ENCODE measurements at regions not wholly inside any gene's neighbourhood (a gene's known extent, or its start where the extent isn't known, plus 50 kb on each side); places are given as distances from the start of the nearest gene placed in this dataset.

- DNase-seq (ENCODE audit: low spot score in 2 of 2) (no peak), ATAC-seq (replicated peaks; ENCODE audit: extremely low read depth, poor library complexity, severe bottlenecking) (no peak)
- no peaks in the 10 kb centered on the region for H3K4me1 Mint-ChIP-seq
- peaks cover 13% of the 10 kb centered on the region for H3K9me3 Mint-ChIP-seq
- no peaks in the 10 kb centered on the region for H3K27me3 Mint-ChIP-seq
- no peak overlapping the region for H3K27ac Mint-ChIP-seq (ENCODE audit: low read depth)
- H3K36me3 Mint-ChIP-seq (ENCODE audit: insufficient read depth), result no peaks in the 10 kb centered on the region
- H3K4me3 Mint-ChIP-seq, result no peak overlapping the region
These were observed 1008.2 kb upstream of the CDH9 start for GRCh38 chr5:28046596-28046995.

- Mint-ChIP-seq H3K36me3 (ENCODE audit: insufficient read depth) (no peaks in the 10 kb centered on the region), H3K27ac (ENCODE audit: low read depth) (no peak overlapping the region)
These were observed 989.5 kb upstream of the CDH9 start for GRCh38 chr5:28027851-28028250.

GRCh38 chr5:28017178-28017577 is 978.8 kb upstream of the CDH9 start:
- no peak overlapping the region for H3K4me3 Mint-ChIP-seq
- no peaks in the 10 kb centered on the region for H3K27me3 Mint-ChIP-seq
- H3K36me3 Mint-ChIP-seq (ENCODE audit: insufficient read depth), result no peaks in the 10 kb centered on the region
- H3K9me3 Mint-ChIP-seq, result peaks cover 37% of the 10 kb centered on the region
- DNase-seq (ENCODE audit: low spot score in 2 of 2), result no peak
- no peak overlapping the region for H3K27ac Mint-ChIP-seq (ENCODE audit: low read depth)
- H3K4me1 Mint-ChIP-seq, result no peaks in the 10 kb centered on the region
- ATAC-seq (replicated peaks; ENCODE audit: extremely low read depth, poor library complexity, severe bottlenecking), result no peak

More at GRCh38 chr5:28027851-28028250, 989.5 kb upstream of the CDH9 start:
- H3K9me3 Mint-ChIP-seq, result peaks cover 21% of the 10 kb centered on the region
- ATAC-seq (replicated peaks; ENCODE audit: extremely low read depth, poor library complexity, severe bottlenecking) (no peak), DNase-seq (ENCODE audit: low spot score in 2 of 2) (no peak)
- H3K4me3 Mint-ChIP-seq, result no peak overlapping the region
- no peaks in the 10 kb centered on the region for H3K27me3 Mint-ChIP-seq
- H3K4me1 Mint-ChIP-seq, result no peaks in the 10 kb centered on the region

GRCh38 chr5:28014779-28015178 is 976.4 kb upstream of the CDH9 start:
- DNase-seq (ENCODE audit: low spot score in 2 of 2) (no peak), ATAC-seq (replicated peaks; ENCODE audit: extremely low read depth, poor library complexity, severe bottlenecking) (no peak)
- H3K4me3 Mint-ChIP-seq, result no peak overlapping the region
- no peaks in the 10 kb centered on the region for H3K27me3 Mint-ChIP-seq
- H3K27ac Mint-ChIP-seq (ENCODE audit: low read depth), result no peak overlapping the region
- no peaks in the 10 kb centered on the region for H3K4me1 Mint-ChIP-seq
- no peaks in the 10 kb centered on the region for H3K36me3 Mint-ChIP-seq (ENCODE audit: insufficient read depth)
- H3K9me3 Mint-ChIP-seq, result peaks cover 29% of the 10 kb centered on the region

- no peaks in the 10 kb centered on the region for H3K4me1 Mint-ChIP-seq
These were observed 974.2 kb upstream of the CDH9 start for GRCh38 chr5:28012538-28012937.

GRCh38 chr5:28009576-28009975 is 971.2 kb upstream of the CDH9 start:
- no peak for DNase-seq (ENCODE audit: low spot score in 2 of 2)
- no peaks in the 10 kb centered on the region for H3K4me1 Mint-ChIP-seq
- ATAC-seq (replicated peaks; ENCODE audit: extremely low read depth, poor library complexity, severe bottlenecking), result no peak
- peaks cover 38% of the 10 kb centered on the region for H3K9me3 Mint-ChIP-seq
- no peaks in the 10 kb centered on the region for H3K36me3 Mint-ChIP-seq (ENCODE audit: insufficient read depth)
- no peaks in the 10 kb centered on the region for H3K27me3 Mint-ChIP-seq
- H3K4me3 Mint-ChIP-seq, result no peak overlapping the region
- no peak overlapping the region for H3K27ac Mint-ChIP-seq (ENCODE audit: low read depth)

More at GRCh38 chr5:28012538-28012937, 974.2 kb upstream of the CDH9 start:
- H3K27ac Mint-ChIP-seq (ENCODE audit: low read depth), result no peak overlapping the region
- ATAC-seq (replicated peaks; ENCODE audit: extremely low read depth, poor library complexity, severe bottlenecking) (no peak), DNase-seq (ENCODE audit: low spot score in 2 of 2) (no peak)
- no peaks in the 10 kb centered on the region for H3K36me3 Mint-ChIP-seq (ENCODE audit: insufficient read depth)
- no peaks in the 10 kb centered on the region for H3K27me3 Mint-ChIP-seq
- H3K4me3 Mint-ChIP-seq, result no peak overlapping the region
- peaks cover 36% of the 10 kb centered on the region for H3K9me3 Mint-ChIP-seq

- peaks cover 22% of the 10 kb centered on the region for H3K9me3 Mint-ChIP-seq
- ATAC-seq (replicated peaks; ENCODE audit: extremely low read depth, poor library complexity, severe bottlenecking) (no peak), DNase-seq (ENCODE audit: low spot score in 2 of 2) (no peak)
- no peak overlapping the region for H3K27ac Mint-ChIP-seq (ENCODE audit: low read depth)
- no peaks in the 10 kb centered on the region for H3K36me3 Mint-ChIP-seq (ENCODE audit: insufficient read depth)
- H3K4me3 Mint-ChIP-seq, result no peak overlapping the region
- H3K27me3 Mint-ChIP-seq, result no peaks in the 10 kb centered on the region
- H3K4me1 Mint-ChIP-seq, result no peaks in the 10 kb centered on the region
These were observed 958.3 kb upstream of the CDH9 start for GRCh38 chr5:27996665-27997064.

- Mint-ChIP-seq H3K36me3 (ENCODE audit: insufficient read depth) (no peaks in the 10 kb centered on the region), H3K27ac (ENCODE audit: low read depth) (no peak overlapping the region), H3K27me3 (no peaks in the 10 kb centered on the region), H3K9me3 (peaks cover 22% of the 10 kb centered on the region), H3K4me3 (no peak overlapping the region), H3K4me1 (no peaks in the 10 kb centered on the region)
- DNase-seq (ENCODE audit: low spot score in 2 of 2) (no peak), ATAC-seq (replicated peaks; ENCODE audit: extremely low read depth, poor library complexity, severe bottlenecking) (no peak)
These were observed 957.5 kb upstream of the CDH9 start for GRCh38 chr5:27995867-27996266.

GRCh38 chr5:27978322-27978721 is 939.9 kb upstream of the CDH9 start:
- peaks cover 24% of the 10 kb centered on the region for H3K9me3 Mint-ChIP-seq

GRCh38 chr5:27969157-27969556 is 930.8 kb upstream of the CDH9 start:
- peaks cover 12% of the 10 kb centered on the region for H3K9me3 Mint-ChIP-seq
- no peaks in the 10 kb centered on the region for H3K4me1 Mint-ChIP-seq
- no peaks in the 10 kb centered on the region for H3K27me3 Mint-ChIP-seq
- H3K36me3 Mint-ChIP-seq (ENCODE audit: insufficient read depth), result no peaks in the 10 kb centered on the region
- H3K4me3 Mint-ChIP-seq, result no peak overlapping the region
- ATAC-seq (replicated peaks; ENCODE audit: extremely low read depth, poor library complexity, severe bottlenecking) (no peak), DNase-seq (ENCODE audit: low spot score in 2 of 2) (no peak)
- no peak overlapping the region for H3K27ac Mint-ChIP-seq (ENCODE audit: low read depth)

More at GRCh38 chr5:27978322-27978721, 939.9 kb upstream of the CDH9 start:
- H3K27ac Mint-ChIP-seq (ENCODE audit: low read depth), result no peak overlapping the region
- DNase-seq (ENCODE audit: low spot score in 2 of 2), result no peak
- no peak for ATAC-seq (replicated peaks; ENCODE audit: extremely low read depth, poor library complexity, severe bottlenecking)
- H3K4me3 Mint-ChIP-seq, result no peak overlapping the region
- H3K36me3 Mint-ChIP-seq (ENCODE audit: insufficient read depth), result no peaks in the 10 kb centered on the region
- H3K4me1 Mint-ChIP-seq, result no peaks in the 10 kb centered on the region
- H3K27me3 Mint-ChIP-seq, result no peaks in the 10 kb centered on the region

GRCh38 chr5:27963050-27963783 is 924.8 kb upstream of the CDH9 start:
- H3K4me3 Mint-ChIP-seq, result no peak overlapping the region
- DNase-seq (ENCODE audit: low spot score in 2 of 2), result no peak
- no peak overlapping the region for H3K27ac Mint-ChIP-seq (ENCODE audit: low read depth)
- no peak for ATAC-seq (replicated peaks; ENCODE audit: extremely low read depth, poor library complexity, severe bottlenecking)
- H3K36me3 Mint-ChIP-seq (ENCODE audit: insufficient read depth), result peaks cover 2% of the 10 kb centered on the region
- H3K4me1 Mint-ChIP-seq, result no peaks in the 10 kb centered on the region
- H3K9me3 Mint-ChIP-seq, result peaks cover 44% of the 10 kb centered on the region
- no peaks in the 10 kb centered on the region for H3K27me3 Mint-ChIP-seq

GRCh38 chr5:27962198-27962597 is 923.8 kb upstream of the CDH9 start:
- H3K4me3 Mint-ChIP-seq, result no peak overlapping the region
- no peak for DNase-seq (ENCODE audit: low spot score in 2 of 2)

GRCh38 chr5:27947088-27947487 is 908.7 kb upstream of the CDH9 start:
- ATAC-seq (replicated peaks; ENCODE audit: extremely low read depth, poor library complexity, severe bottlenecking), result no peak
- H3K36me3 Mint-ChIP-seq (ENCODE audit: insufficient read depth), result no peaks in the 10 kb centered on the region

More at GRCh38 chr5:27962198-27962597, 923.8 kb upstream of the CDH9 start:
- ATAC-seq (replicated peaks; ENCODE audit: extremely low read depth, poor library complexity, severe bottlenecking), result no peak
- no peaks in the 10 kb centered on the region for H3K4me1 Mint-ChIP-seq
- peaks cover 2% of the 10 kb centered on the region for H3K36me3 Mint-ChIP-seq (ENCODE audit: insufficient read depth)
- H3K27me3 Mint-ChIP-seq, result no peaks in the 10 kb centered on the region
- H3K27ac Mint-ChIP-seq (ENCODE audit: low read depth), result no peak overlapping the region
- H3K9me3 Mint-ChIP-seq, result peaks cover 54% of the 10 kb centered on the region

More at GRCh38 chr5:27947088-27947487, 908.7 kb upstream of the CDH9 start:
- Mint-ChIP-seq H3K9me3 (peaks cover 5% of the 10 kb centered on the region), H3K4me1 (no peaks in the 10 kb centered on the region), H3K27me3 (no peaks in the 10 kb centered on the region), H3K4me3 (no peak overlapping the region), H3K27ac (ENCODE audit: low read depth) (no peak overlapping the region)
- DNase-seq (ENCODE audit: low spot score in 2 of 2), result no peak
